ENCODE measurements at regions not wholly inside any gene's neighbourhood (a gene's known extent, or its start where the extent isn't known, plus 50 kb on each side); places are given as distances from the start of the nearest gene placed in this dataset.

- no peak for TF ChIP-seq TRAFD1 (CRISPR knock-in tag; IDR thresholded peaks at IDR 0.05; ENCODE audit: borderline replicate concordance)
- TF ChIP-seq DBP (CRISPR knock-in tag; IDR thresholded peaks at IDR 0.05; ENCODE audit: not compliant biosample characterization): no peak
- peak; percentile 56 for TF ChIP-seq HNRNPK (IDR thresholded peaks at IDR 0.05; ENCODE audit: low read depth, low read length, poor library complexity, severe bottlenecking)
- TF ChIP-seq ZNF570 (CRISPR knock-in tag; IDR thresholded peaks at IDR 0.05; ENCODE audit: borderline replicate concordance): no peak
- no peak for TF ChIP-seq HMG20B (CRISPR knock-in tag; conservative IDR thresholded peaks at IDR 0.05)
- no peak for TF ChIP-seq MYNN (CRISPR knock-in tag; IDR thresholded peaks at IDR 0.05; ENCODE audit: low read depth)
- no peak for TF ChIP-seq ZNF326 (CRISPR knock-in tag; IDR thresholded peaks at IDR 0.05; ENCODE audit: borderline replicate concordance)
These were observed 1023.4 kb upstream of the KLHL29 start (continued) for GRCh38 chr2:22361571-22361970.

- ATAC-seq: peak; percentile 70
- CTCF ChIA-PET (ENCODE audit: low intra/inter-chr PET ratio, low total read pairs): no interaction called here
- WGBS (ENCODE audit: low lambda C conversion rate): 0% methylated on average over 1 of the region's 1 CpG
These were observed 1009.9 kb upstream of the KLHL29 start for GRCh38 chr2:22375096-22375495.

More at GRCh38 chr2:22375096-22375495, 1009.9 kb upstream of the KLHL29 start:
- H3K4me2 ChIP-seq (ENCODE audit: low read depth, low read length): no peak overlapping the region
- H2AFZ ChIP-seq (ENCODE audit: low read length): no peak overlapping the region
- no peak overlapping the region for H3K27ac ChIP-seq (ENCODE audit: extremely low read length, insufficient read depth, low read length)
- H3K36me3 ChIP-seq (replicated peaks in 1 of 2; ENCODE audit: control insufficient read depth in 1 of 2, insufficient read depth in 2 of 2, low read length in 2 of 2): no peaks in the 10 kb centered on the region
- no peaks in the 10 kb centered on the region for H4K20me1 ChIP-seq (ENCODE audit: insufficient read depth, low read length)
- POLR2A ChIA-PET: no interaction called here
- no peaks in the 10 kb centered on the region for H3K27me3 ChIP-seq (ENCODE audit: control insufficient read depth in 1 of 2, insufficient read depth in 2 of 2, low read length in 2 of 2)
- FAIRE-seq: no peak
- H3K4me3 ChIP-seq (replicated peaks in 1 of 3; ENCODE audit: insufficient read depth in 1 of 3, low read depth in 2 of 3, low read length in 3 of 3): no peak overlapping the region
- in situ Hi-C loops (cut with HindIII; ENCODE audit: extremely low pct_ligation_motif_present, low pct_unique_long_range_greater_than_20kb): no loop called here
- no peak for DNase-seq (ENCODE audit: low spot score)
- H3K4me1 ChIP-seq (ENCODE audit: insufficient read depth, low read length): no peaks in the 10 kb centered on the region
- BruUV-seq (replicated peaks): no TSS peak
- no peaks in the 10 kb centered on the region for H3K79me2 ChIP-seq (ENCODE audit: insufficient read depth, low read length)
- TF ChIP-seq CTCF (CRISPR knock-in tag; IDR thresholded peaks at IDR 0.05) (peak; percentile 18; the same call in 1 of the 2 replicates), ZBTB25 (CRISPR knock-in tag; IDR thresholded peaks at IDR 0.05) (no peak)
- H3K9ac ChIP-seq (ENCODE audit: insufficient read depth, low read depth, low read length): no peak overlapping the region
- intact Hi-C loops (cut with micrococcal nuclease; ENCODE audit: unreplicated experiment): no loop called here
- peaks cover 41% of the 10 kb centered on the region; the same call in 1 of the 2 replicates for H3K9me3 ChIP-seq (ENCODE audit: low read length)

All from HepG2 (cell line).